OCI-LY7 (cell line): ENCODE measurements at regions not wholly inside any gene's neighbourhood (a gene's known extent, or its start where the extent isn't known, plus 50 kb on each side); places are given as distances from the start of the nearest gene placed in this dataset.

Experiments
- BruUV-seq: library from RNA; stranded (reverse); fragments of 400-500 nt; replicated peaks from 2 replicates; lab custom pipeline; 2021; lab: Mats Ljungman, UMichigan
- CTCF ChIA-PET: fragments of 300-600 bp; sonication (Branson Sonifier 250); formaldehyde crosslinking; loops from one replicate; lab custom pipeline; 2022; ENCODE audit warnings: antibody characterized with exemption; ENCODE audit not compliant: unreplicated experiment; lab: Charles Lee
- POLR2A ChIA-PET: fragments of 300-600 bp; sonication (Branson Sonifier 250); formaldehyde crosslinking; loops from one replicate; lab custom pipeline; 2022; ENCODE audit warnings: antibody characterized with exemption; lab: Charles Lee
- DNase-seq: peaks from one replicate; pipeline ENCODE4 v3.0.0-alpha.2; 2015; ENCODE audit warnings: low spot score
- H2AFZ ChIP-seq: fragments of 200-600 bp; sonication (generic), shearing (Covaris generic); 2 replicates; pipeline ENCODE4 v1.6.1; 2014; ENCODE audit warnings: mild to moderate bottlenecking, antibody characterized with exemption, low read length, moderate library complexity
- H3K27ac ChIP-seq: fragments of 200-600 bp; sonication (generic); 2 replicates; pipeline ENCODE4 v1.5.1; 2014; ENCODE audit warnings: mixed run types, low read depth, mild to moderate bottlenecking, moderate library complexity, low read length, inconsistent platforms; ENCODE audit not compliant: poor library complexity, severe bottlenecking
- H3K36me3 ChIP-seq: fragments of 200-600 bp; sonication (generic); 2 replicates; pipeline ENCODE4 v1.6.1; 2014; ENCODE audit warnings: mild to moderate bottlenecking, antibody characterized with exemption, low read length, moderate library complexity, mixed read lengths; ENCODE audit not compliant: insufficient read depth
- H3K4me1 ChIP-seq: fragments of 200-600 bp; sonication (generic); 2 replicates; pipeline ENCODE4 v1.5.1; 2014; ENCODE audit warnings: mild to moderate bottlenecking, low read length; ENCODE audit not compliant: insufficient read depth, poor library complexity, severe bottlenecking
- H3K4me2 ChIP-seq: fragments of 200-600 bp; sonication (generic); 2 replicates; pipeline ENCODE4 v1.6.1; 2014; ENCODE audit warnings: mild to moderate bottlenecking, low read length
- H3K4me3 ChIP-seq: fragments of 200-600 bp; sonication (generic); 2 replicates; pipeline ENCODE4 v1.5.1; 2014; ENCODE audit warnings: mild to moderate bottlenecking, low read depth, low read length; ENCODE audit not compliant: poor library complexity, severe bottlenecking
- H3K79me2 ChIP-seq: fragments of 200-600 bp; sonication (generic); 2 replicates; pipeline ENCODE4 v1.6.1; 2016; ENCODE audit warnings: low read depth, mild to moderate bottlenecking, low read length, moderate library complexity, mixed read lengths; ENCODE audit not compliant: insufficient read depth
- H3K9me2 ChIP-seq: fragments of 200-600 bp; sonication (generic); 2 replicates; pipeline ENCODE4 v1.6.1; 2016; ENCODE audit warnings: mild to moderate bottlenecking, low read length, mixed read lengths; ENCODE audit not compliant: insufficient read depth
- H3K9me3 ChIP-seq: fragments of 200-600 bp; sonication (generic); 2 replicates; pipeline ENCODE4 v1.6.1; 2014; ENCODE audit warnings: mild to moderate bottlenecking, mixed run types, low read length, mixed read lengths
- H4K20me1 ChIP-seq: fragments of 200-600 bp; sonication (generic); 2 replicates; pipeline ENCODE4 v1.6.1; 2014; ENCODE audit warnings: mild to moderate bottlenecking, antibody characterized with exemption, low read length, moderate library complexity, mixed read lengths; ENCODE audit not compliant: insufficient read depth
- CTCF ChIP-seq: fragments of 200-600 bp; sonication (generic); conservative IDR thresholded peaks from 2 replicates; pipeline ENCODE4 v1.5.1; 2014; ENCODE audit warnings: mild to moderate bottlenecking, antibody characterized with exemption, low read length, moderate library complexity, mixed read lengths
- EZH2phosphoT487 ChIP-seq: fragments of 200-600 bp; sonication (generic); IDR thresholded peaks from 2 replicates; pipeline ENCODE4 v1.6.1; 2018; ENCODE audit warnings: low read depth, borderline replicate concordance, mild to moderate bottlenecking, mixed run types, antibody characterized with exemption, low read length, moderate library complexity, mixed read lengths
- intact Hi-C: fragments of 100-400 bp; cut with micrococcal nuclease; formaldehyde crosslinking; loops from one replicate; pipeline ENCODE4 v1.10.0; 2022; ENCODE audit not compliant: unreplicated experiment

DNA sequence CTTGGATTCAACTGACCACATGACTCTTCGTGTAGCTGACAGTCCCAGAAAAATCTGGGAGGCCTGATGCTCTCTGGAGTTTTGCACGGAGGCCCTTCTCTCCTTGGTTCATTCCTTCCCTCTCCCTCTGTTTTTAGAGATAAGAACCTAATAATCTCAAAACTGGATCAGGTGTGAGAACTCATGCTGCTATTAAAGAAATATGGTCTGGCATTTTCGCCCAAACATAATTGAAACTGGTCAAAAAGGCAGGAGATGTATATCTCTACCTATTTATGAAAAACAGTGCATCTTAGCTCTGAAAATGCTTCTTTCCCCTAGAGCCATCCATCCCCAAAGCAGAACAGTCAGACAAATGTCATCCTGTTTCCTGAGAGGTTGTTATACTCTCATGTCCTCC is 397.5 kb downstream of the PRELID2 start:
- no peaks in the 10 kb centered on the region for H3K36me3 ChIP-seq
- no peaks in the 10 kb centered on the region for H3K79me2 ChIP-seq
- H3K9me2 ChIP-seq, result no peaks in the 10 kb centered on the region
- POLR2A ChIA-PET, result interaction anchor here (0.6 to 0.7 kb wide), 3 partner anchors 52 to 130 kb away, joined by 3 read pairs; no protein-coding TSS in a partner anchor
- no peak overlapping the region for H3K4me3 ChIP-seq
- CTCF ChIA-PET, result no interaction called here
- H3K4me2 ChIP-seq, result no peak overlapping the region
- H3K9me3 ChIP-seq, result no peaks in the 10 kb centered on the region
- intact Hi-C loops, result no loop called here
- TF ChIP-seq EZH2phosphoT487, result no peak
- TF ChIP-seq CTCF, result no peak
- no TSS peak for BruUV-seq
- DNase-seq, result no peak
- no peaks in the 10 kb centered on the region for H4K20me1 ChIP-seq
- no peak overlapping the region for H2AFZ ChIP-seq
- H3K4me1 ChIP-seq, result no peaks in the 10 kb centered on the region
- H3K27ac ChIP-seq, result no peak overlapping the region

DNA sequence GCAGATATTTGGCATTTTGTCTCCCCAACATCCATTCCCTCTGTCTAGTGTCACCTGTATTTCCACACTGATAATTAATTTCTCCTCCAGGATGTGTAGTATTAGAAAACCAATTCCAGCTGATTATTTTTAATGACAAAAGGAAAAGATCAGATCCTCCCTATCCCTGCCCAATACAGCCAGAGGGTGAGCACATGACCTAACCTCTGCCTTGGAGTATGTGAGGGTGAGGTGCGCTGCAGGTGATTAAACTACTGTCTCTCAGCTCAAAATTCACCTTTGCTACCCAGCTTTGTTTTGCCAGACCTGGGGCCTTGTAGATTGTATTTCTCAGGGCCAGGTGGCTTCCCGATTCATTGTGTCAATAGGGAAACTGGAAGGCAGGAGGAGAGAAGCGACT is 402.1 kb downstream of the PRELID2 start:
- TF ChIP-seq CTCF (no peak), EZH2phosphoT487 (no peak)
- no peaks in the 10 kb centered on the region for H3K79me2 ChIP-seq
- H3K4me3 ChIP-seq, result no peak overlapping the region
- DNase-seq, result no peak
- ChIA-PET CTCF (no interaction called here), POLR2A (no interaction called here)
- no peaks in the 10 kb centered on the region for H3K4me1 ChIP-seq
- no TSS peak for BruUV-seq
- H3K9me3 ChIP-seq, result no peaks in the 10 kb centered on the region
- intact Hi-C loops, result no loop called here
- H4K20me1 ChIP-seq, result no peaks in the 10 kb centered on the region
- H3K4me2 ChIP-seq, result no peak overlapping the region
- H2AFZ ChIP-seq, result no peak overlapping the region
- no peak overlapping the region for H3K27ac ChIP-seq
- no peaks in the 10 kb centered on the region for H3K36me3 ChIP-seq
- no peaks in the 10 kb centered on the region for H3K9me2 ChIP-seq

DNA sequence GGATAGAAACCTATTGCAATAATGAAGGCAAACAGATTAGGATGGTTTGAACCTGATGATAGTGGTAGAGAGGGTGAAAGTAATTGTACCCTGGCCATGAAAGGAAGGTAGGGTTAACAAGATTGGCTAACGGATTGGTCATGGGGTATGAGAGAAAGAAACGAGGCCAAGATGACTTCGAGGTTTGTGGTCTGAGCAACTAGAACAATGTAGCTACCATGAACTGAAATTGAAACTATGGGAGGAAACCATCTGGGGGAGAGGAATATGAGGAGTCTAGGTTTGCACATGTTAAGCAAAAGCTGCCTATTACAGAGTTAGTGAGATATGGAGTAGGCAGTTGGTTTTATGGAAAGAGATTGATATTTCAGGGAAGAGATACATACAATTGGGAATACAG is 406.0 kb downstream of the PRELID2 start:
- ChIA-PET CTCF (no interaction called here), POLR2A (no interaction called here)
- TF ChIP-seq EZH2phosphoT487, result no peak
- TF ChIP-seq CTCF, result no peak
- no peaks in the 10 kb centered on the region for H3K79me2 ChIP-seq
- H4K20me1 ChIP-seq, result no peaks in the 10 kb centered on the region
- H3K4me2 ChIP-seq, result no peak overlapping the region
- intact Hi-C loops, result no loop called here
- H3K9me2 ChIP-seq, result no peaks in the 10 kb centered on the region
- H3K9me3 ChIP-seq, result no peaks in the 10 kb centered on the region
- no peaks in the 10 kb centered on the region for H3K36me3 ChIP-seq
- no peak overlapping the region for H2AFZ ChIP-seq
- BruUV-seq, result no TSS peak
- H3K4me1 ChIP-seq, result no peaks in the 10 kb centered on the region
- DNase-seq, result no peak
- H3K4me3 ChIP-seq, result no peak overlapping the region
- no peak overlapping the region for H3K27ac ChIP-seq
